Endothelial cell of umbilical vein (primary cell): ENCODE measurements at regions not wholly inside any gene's neighbourhood (a gene's known extent, or its start where the extent isn't known, plus 50 kb on each side); places are given as distances from the start of the nearest gene placed in this dataset.

Experiments
- BruUV-seq: library from RNA; stranded (reverse); fragments of 400-500 nt; replicated peaks from 2 replicates; lab custom pipeline; 2021; lab: Mats Ljungman, UMichigan
- CTCF ChIA-PET: fragments of 300-600, 350-600 bp; sonication (Branson Sonifier 250); formaldehyde crosslinking; loops from one replicate; lab custom pipeline; 2021; ENCODE audit warnings: antibody characterized with exemption, inconsistent platforms; lab: Charles Lee
- POLR2A ChIA-PET: fragments of 300-600, 350-600 bp; sonication (Branson Sonifier 250); formaldehyde crosslinking; loops from one replicate; lab custom pipeline; 2021; ENCODE audit warnings: antibody characterized with exemption, inconsistent platforms; lab: Charles Lee
- DNase-seq: peaks from one replicate; pipeline ENCODE4 v3.0.0-alpha.2; 2011; ENCODE audit warnings: low read depth, low spot score
- FAIRE-seq: peaks from 2 replicates; lab custom pipeline; 2011; peaks lifted over from hg19 to GRCh38; lab: Jason Lieb, UNC
- H2AFZ ChIP-seq: 2 replicates; pipeline ENCODE4 v1.6.0; 2012; ENCODE audit warnings: low read depth, low read length, control low read depth, inconsistent platforms
- H3K27ac ChIP-seq: 2 replicates; pipeline ENCODE4 v1.5.1; 2011; ENCODE audit warnings: low read depth, mild to moderate bottlenecking, control low read depth, low read length, moderate library complexity; ENCODE audit not compliant: insufficient read depth
- H3K27me3 ChIP-seq, 2 experiments: 2 replicates each; pipeline versions ENCODE4 v1.6.0 to v1.6.1; 2011; ENCODE audit warnings: low read length in 2 of 2, mixed read lengths in 1 of 2; ENCODE audit not compliant: control insufficient read depth in 2 of 2, insufficient read depth in 2 of 2
- H3K36me3 ChIP-seq, 2 experiments: 2 replicates in 1 of 2; 3 replicates in 1 of 2; pipeline ENCODE4 v1.5.1; 2011; ENCODE audit warnings: low read length in 2 of 2, mild to moderate bottlenecking in 1 of 2, moderate library complexity in 1 of 2; ENCODE audit not compliant: control insufficient read depth in 2 of 2, insufficient read depth in 2 of 2; ENCODE audit errors: extremely low read depth in 1 of 2
- H3K4me1 ChIP-seq: 3 replicates; pipeline ENCODE4 v1.5.1; 2011; ENCODE audit warnings: mild to moderate bottlenecking, low read length; ENCODE audit not compliant: control insufficient read depth, insufficient read depth; ENCODE audit errors: extremely low read depth
- H3K4me2 ChIP-seq: 2 replicates; pipeline ENCODE4 v1.6.1; 2011; ENCODE audit warnings: low read length, control low read depth, mixed read lengths; ENCODE audit not compliant: insufficient read depth
- H3K4me3 ChIP-seq, 3 experiments: fragments of 200-600 bp in 1 of 3; sonication (generic), shearing (Covaris generic) in 1 of 3; replicated peaks in 1 of 3; 2 replicates each; pipeline ENCODE4 v1.5.1; 2011 to 2016; ENCODE audit warnings: control low read depth in 3 of 3, low read length in 3 of 3, mild to moderate bottlenecking in 2 of 3, inconsistent platforms in 1 of 3, low read depth in 1 of 3, moderate library complexity in 1 of 3; ENCODE audit not compliant: insufficient read depth in 1 of 3
- H3K79me2 ChIP-seq: 2 replicates; pipeline ENCODE4 v1.6.0; 2012; ENCODE audit warnings: low read length, inconsistent platforms; ENCODE audit not compliant: control insufficient read depth, insufficient read depth
- H3K9ac ChIP-seq: replicated peaks from 2 replicates; pipeline ENCODE3; 2011; ENCODE audit warnings: low read length, control low read depth; ENCODE audit not compliant: insufficient read depth; ENCODE audit errors: extremely low read depth
- H3K9me1 ChIP-seq: replicated peaks from 3 replicates; pipeline ENCODE4 v1.6.0; 2011; ENCODE audit warnings: mild to moderate bottlenecking, low read length; ENCODE audit not compliant: control insufficient read depth, insufficient read depth; ENCODE audit errors: extremely low read depth
- H3K9me3 ChIP-seq: replicated peaks from 2 replicates; pipeline ENCODE4 v1.5.1; 2012; ENCODE audit warnings: low read length, inconsistent platforms; ENCODE audit not compliant: control insufficient read depth, insufficient read depth
- H4K20me1 ChIP-seq: replicated peaks from 2 replicates; pipeline ENCODE3; 2011; ENCODE audit warnings: mild to moderate bottlenecking, low read length; ENCODE audit not compliant: control insufficient read depth, insufficient read depth; ENCODE audit errors: extremely low read depth
- CTCF ChIP-seq, 2 donors: IDR thresholded peaks; 1 replicate in 1 of 2; 2 replicates in 1 of 2; pipeline ENCODE4 v1.5.1; 2011; ENCODE audit warnings: low read length in 2 of 2, mild to moderate bottlenecking in 2 of 2, moderate library complexity in 2 of 2, control low read depth in 1 of 2, inconsistent platforms in 1 of 2, low read depth in 1 of 2; ENCODE audit not compliant: insufficient read depth in 1 of 2; ENCODE audit errors: extremely low read depth in 1 of 2
- EZH2 ChIP-seq: IDR thresholded peaks from 2 replicates; pipeline ENCODE4 v1.6.1; 2012; ENCODE audit warnings: borderline replicate concordance, low read depth, mild to moderate bottlenecking, moderate library complexity, low read length, inconsistent platforms; ENCODE audit not compliant: severe bottlenecking
- FOS ChIP-seq: IDR thresholded peaks from 2 replicates; pipeline ENCODE4 v1.6.1; 2011; ENCODE audit warnings: mild to moderate bottlenecking, low read length, moderate library complexity, borderline replicate concordance; ENCODE audit not compliant: insufficient read depth
- GATA2 ChIP-seq: IDR thresholded peaks from 2 replicates; pipeline ENCODE4 v1.7.0; 2011; ENCODE audit warnings: low read depth, mild to moderate bottlenecking, moderate library complexity, mixed read lengths, low read length; ENCODE audit not compliant: insufficient read length, insufficient read depth
- JUN ChIP-seq: IDR thresholded peaks from 2 replicates; pipeline ENCODE4 v1.6.1; 2011; ENCODE audit warnings: borderline replicate concordance, low read depth; ENCODE audit not compliant: insufficient read length, insufficient read depth
- MYC ChIP-seq: IDR thresholded peaks from one replicate; pipeline ENCODE4 v1.6.1; 2011; ENCODE audit warnings: mild to moderate bottlenecking, low read depth, low read length
- POLR2A ChIP-seq: IDR thresholded peaks from 2 replicates; pipeline ENCODE4 v1.6.1; 2012; ENCODE audit warnings: low read depth, mild to moderate bottlenecking, control low read depth, low read length
- POLR2AphosphoS5 ChIP-seq: IDR thresholded peaks from 2 replicates; pipeline ENCODE4 v1.6.1; 2012; ENCODE audit warnings: low read depth, mild to moderate bottlenecking, control low read depth, low read length, moderate library complexity; ENCODE audit not compliant: insufficient read depth
- dilution Hi-C: fragments of 300-500 bp; cut with MboI; formaldehyde crosslinking; loops from one replicate; pipeline ENCODE4 v1.15.0; 2019; ENCODE audit warnings: low sequenced_read_pairs; ENCODE audit not compliant: extremely low pct_ligation_motif_present
- intact Hi-C: fragments of 100-400 bp; cut with micrococcal nuclease; formaldehyde crosslinking; loops from one replicate; pipeline ENCODE4 v1.10.0; 2022
- TF ChIP-seq, protein P1 (sequence below): IDR thresholded peaks from 2 replicates; pipeline ENCODE4 v1.6.1; 2011; ENCODE audit not compliant: insufficient read depth, insufficient read length

DNA sequence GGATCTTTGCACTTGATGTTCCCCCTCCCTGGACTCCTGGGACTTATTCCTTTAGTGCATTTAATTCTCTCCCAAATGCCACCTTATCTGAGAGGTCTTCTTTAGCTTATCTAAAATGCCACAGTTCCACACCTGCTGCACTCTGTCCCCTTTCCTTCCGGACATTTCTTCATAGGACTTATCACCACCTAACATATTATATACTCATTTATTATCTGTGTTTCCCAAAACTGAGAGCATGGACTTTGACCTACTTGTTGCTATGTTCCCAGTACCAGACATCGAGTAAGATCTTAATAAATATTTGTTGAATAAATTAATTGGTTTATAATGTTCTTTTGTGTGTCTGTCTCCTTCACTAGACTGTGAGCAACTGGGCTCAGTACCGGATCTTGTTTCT, 585.3 kb downstream of the INSC start:
- Histone ChIP-seq H3K4me3 (no peak overlapping the region), H3K9me1 (no peaks in the 10 kb centered on the region), H3K4me2 (no peak overlapping the region), H3K9me3 (no peaks in the 10 kb centered on the region), H3K9ac (no peak overlapping the region), H3K27me3 (no peaks in the 10 kb centered on the region), H2AFZ (no peak overlapping the region), H3K79me2 (no peaks in the 10 kb centered on the region), H3K4me1 (no peaks in the 10 kb centered on the region), H3K36me3 (no peaks in the 10 kb centered on the region), H3K27ac (no peak overlapping the region), H4K20me1 (no peaks in the 10 kb centered on the region)
- dilution Hi-C loops: no loop called here
- FAIRE-seq: no peak
- TF ChIP-seq MYC (no peak), CTCF (IDR thresholded peaks at IDR 0.05; ENCODE audit: extremely low read depth in 1 of 2, insufficient read depth in 1 of 2, low read depth in 1 of 2, low read length in 2 of 2) (no peak), FOS (no peak), EZH2 (no peak), POLR2AphosphoS5 (no peak), POLR2A (no peak), JUN (no peak), GATA2 (no peak)
- TF ChIP-seq, protein P1, sequence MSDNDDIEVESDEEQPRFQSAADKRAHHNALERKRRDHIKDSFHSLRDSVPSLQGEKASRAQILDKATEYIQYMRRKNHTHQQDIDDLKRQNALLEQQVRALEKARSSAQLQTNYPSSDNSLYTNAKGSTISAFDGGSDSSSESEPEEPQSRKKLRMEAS: no peak
- intact Hi-C loops: no loop called here
- CTCF ChIA-PET: no interaction called here
- BruUV-seq: no TSS peak
- POLR2A ChIA-PET: no interaction called here
- no peak for DNase-seq
